IMR-90 (cell line): ENCODE measurements at regions not wholly inside any gene's neighbourhood (a gene's known extent, or its start where the extent isn't known, plus 50 kb on each side); places are given as distances from the start of the nearest gene placed in this dataset.

ENCODE experiments used
- ATAC-seq: fragments of 200-7000 bp; cut with Tn5 transposase; 2 replicates; pipeline ENCODE4 v1.9.1; 2020; ENCODE audit warnings: low read depth, mild to moderate bottlenecking, moderate library complexity
- BruUV-seq: library from RNA; stranded (reverse); fragments of 400-500 nt; replicated peaks from 2 replicates; lab custom pipeline; 2021; lab: Mats Ljungman, UMichigan
- CTCF ChIA-PET: fragments of 300-600 bp; formaldehyde crosslinking; extraction: SDS; loops from one replicate; lab custom pipeline; 2021; ENCODE audit warnings: antibody characterized with exemption; lab: Yijun Ruan, JAX
- POLR2A ChIA-PET: fragments of 300-600 bp; sonication (Branson Sonifier 250); formaldehyde crosslinking; loops from one replicate; lab custom pipeline; 2022; ENCODE audit warnings: antibody characterized with exemption; ENCODE audit not compliant: unreplicated experiment; lab: Charles Lee
- DNase-seq: peaks from one replicate; pipeline ENCODE4 v3.0.0; 2013
- H2AFZ ChIP-seq: replicated peaks from 2 replicates; pipeline ENCODE3; 2013; ENCODE audit warnings: low read length, mild to moderate bottlenecking; ENCODE audit not compliant: poor library complexity
- H2AK5ac ChIP-seq: 2 replicates; pipeline ENCODE4 v1.6.1; 2013; ENCODE audit warnings: low read depth, low read length, inconsistent platforms
- H2AK9ac ChIP-seq: replicated peaks from 2 replicates; pipeline ENCODE3; 2013; ENCODE audit warnings: mild to moderate bottlenecking, low read depth, low read length, moderate library complexity; ENCODE audit not compliant: poor library complexity
- H2BK120ac ChIP-seq: 2 replicates; pipeline ENCODE4 v1.6.1; 2013; ENCODE audit warnings: low read depth, low read length, inconsistent platforms
- H2BK15ac ChIP-seq: 3 replicates; pipeline ENCODE4 v1.6.1; 2013; ENCODE audit warnings: low read depth, low read length, inconsistent platforms
- H2BK20ac ChIP-seq: 2 replicates; pipeline ENCODE4 v1.6.1; 2013; ENCODE audit warnings: low read depth, mild to moderate bottlenecking, inconsistent platforms, low read length, moderate library complexity
- H2BK5ac ChIP-seq: 2 replicates; pipeline ENCODE4 v1.6.1; 2013; ENCODE audit warnings: mild to moderate bottlenecking, low read depth, low read length, inconsistent platforms; ENCODE audit not compliant: poor library complexity, severe bottlenecking
- H3K14ac ChIP-seq: replicated peaks from 2 replicates; pipeline ENCODE4 v1.6.1; 2013; ENCODE audit warnings: low read depth, low read length, inconsistent platforms
- H3K18ac ChIP-seq: 2 replicates; pipeline ENCODE4 v1.6.1; 2013; ENCODE audit warnings: low read depth, low read length, control low read depth
- H3K23ac ChIP-seq: 2 replicates; pipeline ENCODE4 v1.6.1; 2013; ENCODE audit warnings: low read depth, low read length, inconsistent platforms
- H3K27ac ChIP-seq: 2 replicates; pipeline ENCODE4 v1.5.1; 2013; ENCODE audit warnings: mild to moderate bottlenecking, control low read depth, low read length; ENCODE audit not compliant: insufficient read depth
- H3K27me3 ChIP-seq: 2 replicates; pipeline ENCODE4 v1.6.1; 2013; ENCODE audit warnings: low read length; ENCODE audit not compliant: control insufficient read depth, insufficient read depth
- H3K36me3 ChIP-seq: 2 replicates; pipeline ENCODE4 v1.6.1; 2013; ENCODE audit warnings: low read length, mixed read lengths; ENCODE audit not compliant: control insufficient read depth, insufficient read depth
- H3K4ac ChIP-seq: 2 replicates; pipeline ENCODE4 v1.6.1; 2013; ENCODE audit warnings: low read depth, low read length, inconsistent platforms
- H3K4me1 ChIP-seq: 2 replicates; pipeline ENCODE4 v1.6.1; 2013; ENCODE audit warnings: low read length, mixed read lengths; ENCODE audit not compliant: control insufficient read depth, insufficient read depth
- H3K4me2 ChIP-seq: 2 replicates; pipeline ENCODE4 v1.6.1; 2013; ENCODE audit warnings: low read depth, mild to moderate bottlenecking, control low read depth, low read length, moderate library complexity
- H3K4me3 ChIP-seq: 2 replicates; pipeline ENCODE4 v1.5.1; 2013; ENCODE audit warnings: low read depth, mild to moderate bottlenecking, control low read depth, low read length, moderate library complexity; ENCODE audit not compliant: insufficient read depth
- H3K56ac ChIP-seq: 2 replicates; pipeline ENCODE4 v1.6.1; 2013; ENCODE audit warnings: low read length, inconsistent platforms; ENCODE audit not compliant: insufficient read depth; ENCODE audit errors: extremely low read depth
- H3K79me1 ChIP-seq, 2 experiments: 2 replicates each; pipeline ENCODE4 v1.6.1; 2013; ENCODE audit warnings: low read length in 2 of 2, inconsistent platforms in 1 of 2, low read depth in 1 of 2
- H3K9ac ChIP-seq: 2 replicates; pipeline ENCODE4 v1.6.1; 2013; ENCODE audit warnings: low read depth, low read length, control low read depth
- H3K9me1 ChIP-seq: 2 replicates; pipeline ENCODE4 v1.6.1; 2013; ENCODE audit warnings: low read length, inconsistent platforms; ENCODE audit not compliant: insufficient read depth
- H3K9me3 ChIP-seq: 2 replicates; pipeline ENCODE4 v1.6.1; 2013; ENCODE audit warnings: low read length; ENCODE audit not compliant: control insufficient read depth, insufficient read depth
- H4K20me1 ChIP-seq: 2 replicates; pipeline ENCODE4 v1.6.1; 2013; ENCODE audit warnings: low read length, inconsistent platforms; ENCODE audit not compliant: insufficient read depth
- H4K5ac ChIP-seq: 2 replicates; pipeline ENCODE4 v1.6.1; 2013; ENCODE audit warnings: mild to moderate bottlenecking, low read depth, low read length, control low read depth
- H4K8ac ChIP-seq, 2 experiments: 2 replicates each; pipeline ENCODE4 v1.6.1; 2013; ENCODE audit warnings: low read depth in 2 of 2, low read length in 2 of 2, control low read depth in 1 of 2, inconsistent platforms in 1 of 2
- H4K91ac ChIP-seq: 2 replicates; pipeline ENCODE4 v1.6.1; 2013; ENCODE audit warnings: low read depth, low read length, inconsistent platforms; ENCODE audit not compliant: insufficient read depth
- BHLHE40 ChIP-seq: fragments of 150-350 bp; IDR thresholded peaks from 2 replicates; pipeline ENCODE4 v1.6.1; 2016; ENCODE audit warnings: mild to moderate bottlenecking, low read depth, low read length
- CEBPB ChIP-seq: IDR thresholded peaks from 2 replicates; pipeline ENCODE4 v1.6.1; 2012; ENCODE audit warnings: low read depth, low read length, improper control_type of control experiment
- CHD1 ChIP-seq: IDR thresholded peaks from 2 replicates; pipeline ENCODE4 v1.6.1; 2012; ENCODE audit warnings: low read depth, low read length, improper control_type of control experiment
- CTCF ChIP-seq: conservative IDR thresholded peaks from 2 replicates; pipeline ENCODE4 v1.5.1; 2012; ENCODE audit warnings: mild to moderate bottlenecking, low read depth, low read length, improper control_type of control experiment
- ELK1 ChIP-seq: fragments of 150-350 bp; IDR thresholded peaks from 2 replicates; pipeline ENCODE4 v1.6.1; 2016; ENCODE audit warnings: low read depth, mild to moderate bottlenecking, low read length, moderate library complexity, borderline replicate concordance
- FOS ChIP-seq: fragments of 150-350 bp; IDR thresholded peaks from 2 replicates; pipeline ENCODE4 v1.6.1; 2016; ENCODE audit warnings: low read depth, low read length
- MAFK ChIP-seq: IDR thresholded peaks from 2 replicates; pipeline ENCODE4 v1.6.1; 2012; ENCODE audit warnings: low read depth, low read length, improper control_type of control experiment
- MAZ ChIP-seq: IDR thresholded peaks from 2 replicates; pipeline ENCODE4 v1.6.1; 2012; ENCODE audit warnings: low read depth, mild to moderate bottlenecking, low read length, improper control_type of control experiment, moderate library complexity, borderline replicate concordance
- MXI1 ChIP-seq: IDR thresholded peaks from 2 replicates; pipeline ENCODE4 v1.6.1; 2012; ENCODE audit warnings: low read depth, mild to moderate bottlenecking, low read length, moderate library complexity, borderline replicate concordance
- NFE2L2 ChIP-seq: fragments of 150-350 bp; IDR thresholded peaks from 2 replicates; pipeline ENCODE4 v1.6.1; 2016; ENCODE audit warnings: low read depth, mild to moderate bottlenecking, low read length
- POLR2A ChIP-seq: IDR thresholded peaks from 2 replicates; pipeline ENCODE4 v1.6.1; 2012; ENCODE audit warnings: mild to moderate bottlenecking, low read depth, low read length
- RAD21 ChIP-seq: IDR thresholded peaks from 2 replicates; pipeline ENCODE4 v1.6.1; 2012; ENCODE audit warnings: low read length, improper control_type of control experiment
- RCOR1 ChIP-seq: IDR thresholded peaks from 2 replicates; pipeline ENCODE4 v1.6.1; 2012; ENCODE audit warnings: mild to moderate bottlenecking, low read length, improper control_type of control experiment; ENCODE audit not compliant: insufficient replicate concordance
- RFX5 ChIP-seq: IDR thresholded peaks from 2 replicates; pipeline ENCODE4 v1.8.0; 2012; ENCODE audit warnings: low read depth, mild to moderate bottlenecking, low read length, moderate library complexity
- SMC3 ChIP-seq: fragments of 150-350 bp; IDR thresholded peaks from 2 replicates; pipeline ENCODE4 v1.6.1; 2016; ENCODE audit warnings: low read depth, mild to moderate bottlenecking, antibody characterized with exemption, low read length, moderate library complexity
- USF2 ChIP-seq: fragments of 150-350 bp; IDR thresholded peaks from 2 replicates; pipeline ENCODE4 v1.6.1; 2017; ENCODE audit warnings: mild to moderate bottlenecking, antibody characterized with exemption, low read length, low read depth
- WGBS, 2 experiments: methylation state at CpG; one replicate each; pipeline versions ENCODE4 v1.1.5 to v1.1.7; 2013; ENCODE audit warnings: missing lambda C conversion rate in 2 of 2; ENCODE audit not compliant: insufficient read length in 1 of 2; ENCODE audit errors: extremely low coverage in 2 of 2; 5-methylcytosine and 5-hydroxymethylcytosine counted together
- dilution Hi-C: fragments of 300-500 bp; cut with HindIII; formaldehyde crosslinking; loops from one replicate; pipeline ENCODE4 v1.14.3; 2018; ENCODE audit warnings: low sequenced_read_pairs; ENCODE audit not compliant: unreplicated experiment
- in situ Hi-C: fragments of 300-500 bp; cut with MboI; formaldehyde crosslinking; loops from 3 replicates; pipeline ENCODE4 v1.14.3; 2019; ENCODE audit warnings: low sequenced_read_pairs, inconsistent platforms, mixed read lengths
- intact Hi-C: fragments of 100-400 bp; cut with micrococcal nuclease; formaldehyde crosslinking; loops from 2 replicates; pipeline ENCODE4 v1.10.0; 2022

- no peak overlapping the region for H3K27ac ChIP-seq
- H2AFZ ChIP-seq, result no peak overlapping the region
- in situ Hi-C loops (no loop called here), intact Hi-C loops (no loop called here), dilution Hi-C loops (no loop called here)
- no peak overlapping the region for H4K91ac ChIP-seq
- no peak overlapping the region for H4K8ac ChIP-seq
- H3K9ac ChIP-seq, result no peak overlapping the region
- H3K4me2 ChIP-seq, result no peak overlapping the region
- DNase-seq (no peak), ATAC-seq (no peak)
- 0 out of 2 replicates have a peak, but pooled peaks cover 3% of the 10 kb centered on the region for H3K9me1 ChIP-seq
- no peaks in the 10 kb centered on the region for H3K9me3 ChIP-seq
- H3K4me3 ChIP-seq, result no peak overlapping the region
- H2BK20ac ChIP-seq, result no peak overlapping the region
- H3K36me3 ChIP-seq, result no peaks in the 10 kb centered on the region
- no peak overlapping the region for H3K23ac ChIP-seq
- H3K56ac ChIP-seq, result no peak overlapping the region
- H3K18ac ChIP-seq, result no peak overlapping the region
- no peak overlapping the region for H2BK120ac ChIP-seq
- H4K5ac ChIP-seq, result no peak overlapping the region
- H3K14ac ChIP-seq, result no peak overlapping the region
- no peaks in the 10 kb centered on the region for H3K79me1 ChIP-seq
- ChIA-PET POLR2A (interaction anchor here (0.5 kb wide), 1 partner anchor 314 kb away, joined by 10 read pairs; no protein-coding TSS in a partner anchor), CTCF (no interaction called here)
- H2BK5ac ChIP-seq, result no peak overlapping the region
- no peaks in the 10 kb centered on the region for H4K20me1 ChIP-seq
- peaks cover 7% of the 10 kb centered on the region for H3K4me1 ChIP-seq
- no peak overlapping the region for H2BK15ac ChIP-seq
- H3K4ac ChIP-seq, result no peak overlapping the region
- no peak overlapping the region for H2AK9ac ChIP-seq
- peaks cover 10% of the 10 kb centered on the region; the same call in 1 of the 2 replicates for H3K27me3 ChIP-seq
- TF ChIP-seq SMC3, result no peak
- no peak for TF ChIP-seq BHLHE40
- TF ChIP-seq MXI1, result no peak
- TF ChIP-seq RAD21, result no peak
- TF ChIP-seq CHD1, result no peak
- TF ChIP-seq ELK1, result no peak
- no peak for TF ChIP-seq MAFK
- no peak for TF ChIP-seq RCOR1
- no peak for TF ChIP-seq CEBPB
- TF ChIP-seq USF2, result no peak
- no peak for TF ChIP-seq NFE2L2
- no peak for TF ChIP-seq MAZ
- no peak for TF ChIP-seq CTCF
- no peak for TF ChIP-seq POLR2A
- TF ChIP-seq RFX5, result no peak
- TF ChIP-seq FOS, result no peak
- no CpG with 5 or more reads among the region's 6 CpGs for WGBS, 2 experiments
- no TSS peak for BruUV-seq
- no peak overlapping the region for H2AK5ac ChIP-seq
Observed at GRCh38 chr10:44045020-44045419, 339.9 kb downstream of the CXCL12 start.
